ENCODE measurements at regions not wholly inside any gene's neighbourhood (a gene's known extent, or its start where the extent isn't known, plus 50 kb on each side); places are given as distances from the start of the nearest gene placed in this dataset.
"Not testable (repeated sequence)": the region's sequence is repeated elsewhere in the genome, so short reads cannot be mapped to it uniquely, and the experiment has no call there.

DNA sequence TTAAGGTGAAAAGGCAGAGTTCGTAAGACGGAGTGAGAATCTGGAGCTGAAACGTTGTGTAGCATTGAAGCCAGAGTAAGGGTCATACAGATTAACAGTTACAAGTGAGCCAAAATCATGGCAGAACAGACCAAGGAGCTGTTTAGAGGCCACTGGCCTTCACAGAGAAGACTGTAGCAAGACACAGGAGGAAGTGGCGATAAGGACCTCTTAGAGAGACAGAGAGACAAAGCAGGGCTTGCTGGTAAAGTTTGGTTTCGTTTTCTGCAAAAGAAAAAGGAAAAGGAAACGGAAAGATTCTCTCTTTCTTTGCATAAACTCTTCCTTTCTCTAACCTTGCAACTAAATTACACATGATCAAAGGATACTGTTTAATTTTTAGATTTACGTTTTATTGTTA, 83.0 kb downstream of the AASDHPPT start:
- DNase-seq (no peak), ATAC-seq (no peak)
- Histone ChIP-seq H3K4me3 (no peak overlapping the region), H3K27ac (no peak overlapping the region), H3K4me1 (no peaks in the 10 kb centered on the region), H3K36me3 (no peaks in the 10 kb centered on the region), H3K9me3 (peaks cover 0 to 9% of the 10 kb centered on the region in 2 donors), H3K27me3 (no peaks in the 10 kb centered on the region)
- TF ChIP-seq, protein P1, sequence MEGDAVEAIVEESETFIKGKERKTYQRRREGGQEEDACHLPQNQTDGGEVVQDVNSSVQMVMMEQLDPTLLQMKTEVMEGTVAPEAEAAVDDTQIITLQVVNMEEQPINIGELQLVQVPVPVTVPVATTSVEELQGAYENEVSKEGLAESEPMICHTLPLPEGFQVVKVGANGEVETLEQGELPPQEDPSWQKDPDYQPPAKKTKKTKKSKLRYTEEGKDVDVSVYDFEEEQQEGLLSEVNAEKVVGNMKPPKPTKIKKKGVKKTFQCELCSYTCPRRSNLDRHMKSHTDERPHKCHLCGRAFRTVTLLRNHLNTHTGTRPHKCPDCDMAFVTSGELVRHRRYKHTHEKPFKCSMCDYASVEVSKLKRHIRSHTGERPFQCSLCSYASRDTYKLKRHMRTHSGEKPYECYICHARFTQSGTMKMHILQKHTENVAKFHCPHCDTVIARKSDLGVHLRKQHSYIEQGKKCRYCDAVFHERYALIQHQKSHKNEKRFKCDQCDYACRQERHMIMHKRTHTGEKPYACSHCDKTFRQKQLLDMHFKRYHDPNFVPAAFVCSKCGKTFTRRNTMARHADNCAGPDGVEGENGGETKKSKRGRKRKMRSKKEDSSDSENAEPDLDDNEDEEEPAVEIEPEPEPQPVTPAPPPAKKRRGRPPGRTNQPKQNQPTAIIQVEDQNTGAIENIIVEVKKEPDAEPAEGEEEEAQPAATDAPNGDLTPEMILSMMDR (IDR thresholded peaks at IDR 0.05) = no peak
- intact Hi-C loops (cut with DNase I) = no loop called here

DNA sequence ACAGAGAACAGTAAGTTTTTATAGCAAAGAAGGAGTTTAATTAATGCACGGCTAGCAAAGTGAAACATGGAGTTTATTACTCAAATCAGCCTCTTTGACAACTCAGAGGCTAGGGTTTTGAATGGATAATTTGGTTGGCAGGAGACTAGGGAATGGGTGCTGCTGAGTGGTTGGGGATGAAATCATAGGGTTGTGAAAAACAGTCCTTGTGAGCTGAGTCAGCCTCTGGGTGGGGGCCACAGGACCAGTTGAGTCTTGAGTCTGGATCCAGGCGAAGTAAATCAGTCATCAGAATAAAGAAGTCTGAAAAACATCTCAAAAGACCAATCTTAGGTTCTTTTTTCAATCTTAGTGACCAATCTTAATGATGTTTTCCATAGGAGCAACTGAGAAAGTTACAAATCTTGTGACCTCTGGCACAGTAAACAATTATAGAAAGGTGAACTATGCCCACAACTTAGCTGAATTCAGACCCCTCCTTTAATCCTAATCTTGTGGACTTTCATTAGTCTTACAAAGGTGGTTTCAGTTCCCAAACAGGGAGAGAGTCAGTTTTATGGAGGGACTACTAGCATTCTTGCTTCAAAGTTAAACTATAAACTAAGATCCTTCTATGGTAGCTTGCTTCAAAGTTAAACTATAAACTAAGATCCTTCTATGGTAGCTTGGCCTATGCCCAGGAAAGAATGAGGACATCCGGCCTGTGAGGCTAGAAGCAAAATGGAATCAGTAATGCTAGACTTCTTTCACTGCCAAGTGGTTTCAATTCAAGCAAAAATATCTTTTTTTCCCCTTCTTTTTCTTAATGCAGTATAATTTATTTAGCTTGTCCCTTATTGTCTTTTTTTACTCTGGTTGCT, 84.5 kb downstream of the AASDHPPT start:
- Histone ChIP-seq H3K4me1 (no peaks in the 10 kb centered on the region), H3K36me3 (no peaks in the 10 kb centered on the region), H3K4me3 (no peak overlapping the region), H3K27me3 (no peaks in the 10 kb centered on the region), H3K27ac (no peak overlapping the region), H3K9me3 (peaks cover 0 to 25% of the 10 kb centered on the region in 2 donors)
- ATAC-seq (no peak), DNase-seq (no peak)
- intact Hi-C loops (cut with DNase I) = no loop called here
- TF ChIP-seq, protein P1 (IDR thresholded peaks at IDR 0.05) = no peak

DNA sequence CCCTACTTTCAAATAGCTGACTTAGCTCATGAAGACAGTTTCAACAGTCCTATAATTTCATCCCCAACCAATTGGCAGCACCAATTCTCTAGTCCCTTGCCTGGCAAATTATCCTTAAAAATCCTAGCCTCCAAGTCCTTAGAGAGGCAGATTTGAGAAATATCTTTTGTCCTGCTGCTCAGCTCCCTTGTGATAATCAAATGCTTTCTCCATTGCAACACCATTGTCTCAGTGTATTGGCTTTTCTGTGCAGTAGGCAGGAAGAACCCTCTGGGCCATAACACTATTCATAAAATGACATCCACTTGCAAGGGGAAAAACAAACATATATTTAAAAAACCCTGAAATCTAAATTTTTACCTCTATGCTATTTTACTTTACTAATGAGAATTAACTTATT, 89.6 kb downstream of the AASDHPPT start:
- Histone ChIP-seq H3K27me3 (no peaks in the 10 kb centered on the region), H3K9me3 (peaks cover 0 to 53% of the 10 kb centered on the region in 2 donors), H3K27ac (no peak overlapping the region), H3K36me3 (no peaks in the 10 kb centered on the region), H3K4me3 (no peak overlapping the region), H3K4me1 (no peaks in the 10 kb centered on the region)
- no peak for DNase-seq
- intact Hi-C loops (cut with DNase I) = no loop called here
- ATAC-seq = no peak
- TF ChIP-seq, protein P1 (IDR thresholded peaks at IDR 0.05) = no peak

DNA sequence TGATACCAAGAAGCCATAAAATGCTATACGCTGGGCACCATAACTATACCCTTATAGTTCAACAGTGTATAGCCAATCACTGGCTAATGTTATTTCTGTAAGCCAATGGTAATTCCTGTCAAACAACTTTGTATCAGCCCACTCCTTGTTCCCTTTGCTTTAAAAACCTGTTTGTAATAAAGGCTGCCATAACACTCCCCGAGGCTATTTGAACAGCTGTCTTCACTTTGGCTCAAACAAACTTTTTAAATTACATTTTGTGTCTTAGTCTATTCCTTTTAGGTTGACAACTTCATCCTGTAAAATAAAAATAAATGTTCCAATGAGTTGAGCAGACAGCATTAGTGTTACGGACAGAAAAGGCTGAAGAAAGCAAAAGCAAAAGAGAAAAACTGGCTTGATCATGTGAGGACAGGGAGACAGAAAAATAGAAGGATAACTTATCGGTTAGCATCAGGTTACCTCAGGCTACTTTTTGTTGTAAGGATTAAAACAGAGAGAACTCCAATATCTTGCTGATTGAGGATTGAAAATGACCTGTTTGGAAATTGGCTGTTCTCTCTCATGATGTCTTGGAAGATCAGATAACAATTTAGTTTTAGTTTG, 95.0 kb downstream of the AASDHPPT start:
- DNase-seq (no peak), ATAC-seq (no peak)
- intact Hi-C loops (cut with DNase I) = no loop called here
- H3K27ac ChIP-seq = no peak overlapping the region
- no peaks in the 10 kb centered on the region for H3K4me1 ChIP-seq
- TF ChIP-seq, protein P1 (IDR thresholded peaks at IDR 0.05) = no peak
- H3K9me3 ChIP-seq = peaks cover 0 to 24% of the 10 kb centered on the region in 2 donors
- H3K4me3 ChIP-seq = no peak overlapping the region
- no peaks in the 10 kb centered on the region for H3K36me3 ChIP-seq
- no peaks in the 10 kb centered on the region for H3K27me3 ChIP-seq

DNA sequence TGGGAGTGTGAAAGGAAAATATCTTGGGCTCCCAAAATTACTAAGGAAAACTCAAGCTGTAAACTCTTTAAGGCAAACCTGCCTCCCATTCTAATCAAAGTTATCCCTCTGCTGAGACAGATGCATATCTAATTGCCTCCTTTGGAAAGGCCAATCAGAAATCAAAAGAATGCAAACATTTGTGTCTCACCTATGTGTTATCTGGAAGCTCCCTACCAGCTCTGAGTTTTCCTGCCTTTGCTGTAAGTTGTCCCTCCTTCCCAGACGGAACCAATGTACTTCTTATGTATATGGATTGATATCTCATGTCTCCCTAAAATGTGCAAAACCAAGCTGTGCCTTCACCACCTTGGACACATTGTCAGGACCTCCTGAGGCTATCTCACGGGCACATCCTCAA, 95.8 kb downstream of the AASDHPPT start:
- no peaks in the 10 kb centered on the region for H3K27me3 ChIP-seq
- H3K27ac ChIP-seq = no peak overlapping the region
- TF ChIP-seq, protein P1 (IDR thresholded peaks at IDR 0.05) = no peak

DNA sequence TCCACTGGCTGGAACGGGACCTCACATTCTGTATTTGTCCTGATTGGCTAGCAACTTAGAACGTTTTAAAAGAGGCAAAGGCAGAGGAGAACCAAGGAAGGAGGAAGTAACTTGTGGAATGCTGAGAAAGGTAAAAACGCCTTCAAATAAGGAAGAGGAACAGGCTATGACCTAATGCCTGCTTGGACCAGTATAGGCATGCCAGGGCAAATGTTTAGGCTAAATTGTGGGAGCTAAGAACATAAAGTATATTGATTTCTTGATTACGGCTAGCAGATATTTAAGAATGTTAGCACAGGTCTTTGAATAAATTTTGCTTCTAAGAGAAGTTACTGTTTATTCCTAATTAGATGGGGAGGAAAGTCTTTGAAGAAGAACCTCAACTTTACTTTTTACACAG, 96.5 kb downstream of the AASDHPPT start:
- H3K4me1 ChIP-seq; intact Hi-C loops (cut with DNase I); H3K27me3 ChIP-seq; H3K27ac ChIP-seq; ATAC-seq; DNase-seq; H3K36me3 ChIP-seq; H3K9me3 ChIP-seq; H3K4me3 ChIP-seq: not testable (repeated sequence)

More for the DNA sequence above, 95.8 kb downstream of the AASDHPPT start:
- H3K9me3 ChIP-seq = peaks cover 0 to 16% of the 10 kb centered on the region in 2 donors
- no peaks in the 10 kb centered on the region for H3K4me1 ChIP-seq
- DNase-seq = no peak
- ATAC-seq = no peak
- intact Hi-C loops (cut with DNase I) = no loop called here
- no peak overlapping the region for H3K4me3 ChIP-seq
- H3K36me3 ChIP-seq = no peaks in the 10 kb centered on the region

Measured in left lung (tissue), 4 donors.